ENCODE measurements at regions not wholly inside any gene's neighbourhood (a gene's known extent, or its start where the extent isn't known, plus 50 kb on each side); places are given as distances from the start of the nearest gene placed in this dataset.
"Not testable (repeated sequence)": the region's sequence is repeated elsewhere in the genome, so short reads cannot be mapped to it uniquely, and the experiment has no call there.

GRCh38 chr6:144662812-144663365 lies 377.8 kb downstream of the UTRN start:
- no peak for DNase-seq

- no peak for DNase-seq
Measured at GRCh38 chr6:144664281-144664680, 379.1 kb downstream of the UTRN start.

GRCh38 chr6:144664947-144665346 lies 379.8 kb downstream of the UTRN start:
- no peak for DNase-seq

- DNase-seq, result no peak
Measured at GRCh38 chr6:144665932-144666450, 380.9 kb downstream of the UTRN start.

- DNase-seq, result no peak
Measured at GRCh38 chr6:144666781-144667180, 381.6 kb downstream of the UTRN start.

- DNase-seq, result no peak
Measured at GRCh38 chr6:144667532-144668503, 382.7 kb downstream of the UTRN start.

GRCh38 chr6:144670259-144670658 lies 385.1 kb downstream of the UTRN start:
- DNase-seq, result not testable (repeated sequence)

GRCh38 chr6:144673807-144674206 lies 388.7 kb downstream of the UTRN start:
- no peak for DNase-seq

GRCh38 chr6:144675231-144675861 lies 390.2 kb downstream of the UTRN start:
- no peak for DNase-seq

GRCh38 chr6:144676310-144676709 lies 391.2 kb downstream of the UTRN start:
- DNase-seq, result not testable (repeated sequence)

- DNase-seq, result not testable (repeated sequence)
Measured at GRCh38 chr6:144677263-144677662, 392.1 kb downstream of the UTRN start.

GRCh38 chr6:144678844-144679243 lies 393.7 kb downstream of the UTRN start:
- no peak for DNase-seq

GRCh38 chr6:144681334-144681733 lies 396.2 kb downstream of the UTRN start:
- no peak for DNase-seq

- DNase-seq, result no peak
Measured at GRCh38 chr6:144683216-144684070, 398.3 kb downstream of the UTRN start.

GRCh38 chr6:144688713-144689112 lies 403.6 kb downstream of the UTRN start:
- no peak for DNase-seq

- DNase-seq, result no peak
Measured at GRCh38 chr6:144689503-144690040, 404.4 kb downstream of the UTRN start.

- DNase-seq, result no peak
Measured at GRCh38 chr6:144690133-144690532, 405.0 kb downstream of the UTRN start.

GRCh38 chr6:144690666-144691065 lies 405.5 kb downstream of the UTRN start:
- DNase-seq, result no peak

- DNase-seq, result not testable (repeated sequence)
Measured at GRCh38 chr6:144692050-144692449, 406.9 kb downstream of the UTRN start.

- no peak for DNase-seq
Measured at GRCh38 chr6:144695858-144696533, 410.9 kb downstream of the UTRN start.

GRCh38 chr6:144696610-144697368 lies 411.7 kb downstream of the UTRN start:
- DNase-seq, result no peak
